GM19025 (cell line): ENCODE measurements at regions not wholly inside any gene's neighbourhood (a gene's known extent, or its start where the extent isn't known, plus 50 kb on each side); places are given as distances from the start of the nearest gene placed in this dataset.

Experiments
- ATAC-seq: cut with Tn5 transposase; IDR thresholded peaks from one replicate; pipeline ENCODE4 v1.9.1; 2021; ENCODE audit warnings: mild to moderate bottlenecking, low read depth, moderate library complexity; ENCODE audit not compliant: unreplicated experiment

GRCh38 chr1:181872562-181872961, 188.9 kb downstream of the ZNF648 start:
- no peak for ATAC-seq

- no peak for ATAC-seq
Observed at GRCh38 chr1:181863736-181864135, 197.8 kb downstream of the ZNF648 start.

- ATAC-seq = no peak
Observed at GRCh38 chr1:181863006-181863405, 198.5 kb downstream of the ZNF648 start.

GRCh38 chr1:181858135-181858534, 203.4 kb downstream of the ZNF648 start:
- ATAC-seq = no peak
